ENCODE measurements at regions not wholly inside any gene's neighbourhood (a gene's known extent, or its start where the extent isn't known, plus 50 kb on each side); places are given as distances from the start of the nearest gene placed in this dataset.

- TF ChIP-seq POLR2AphosphoS5 (IDR thresholded peaks at IDR 0.05; ENCODE audit: low read depth, low read length) (no peak), POLR2A (IDR thresholded peaks at IDR 0.05; ENCODE audit: low read depth, low read length) (no peak), TAF1 (IDR thresholded peaks at IDR 0.05; ENCODE audit: borderline replicate concordance, low read depth, low read length) (no peak)
These were observed 156.4 kb upstream of the ITGA4 start for GRCh38 chr2:181300600-181301291.

All from GM12892 (cell line).